NCI-H774 (cell line): ENCODE measurements at regions not wholly inside any gene's neighbourhood (a gene's known extent, or its start where the extent isn't known, plus 50 kb on each side); places are given as distances from the start of the nearest gene placed in this dataset.
"Not testable (repeated sequence)": the region's sequence is repeated elsewhere in the genome, so short reads cannot be mapped to it uniquely, and the experiment has no call there.

Experiments used
- DNase-seq: peaks from one replicate; lab custom pipeline; 2025; lab: John Stamatoyannopoulos, UW

GRCh38 chr5:60066502-60066901 is 173.0 kb upstream of the PDE4D start:
- DNase-seq, result no peak

- no peak for DNase-seq
Measured at GRCh38 chr5:60060389-60060788, 166.9 kb upstream of the PDE4D start.

GRCh38 chr5:60056191-60056590 is 162.7 kb upstream of the PDE4D start:
- DNase-seq, result no peak

- no peak for DNase-seq
Measured at GRCh38 chr5:60055168-60055567, 161.6 kb upstream of the PDE4D start.

GRCh38 chr5:60041996-60042664 is 148.6 kb upstream of the PDE4D start:
- DNase-seq, result peak; percentile 20

- DNase-seq, result not testable (repeated sequence)
Measured at GRCh38 chr5:60041508-60041907, 148.0 kb upstream of the PDE4D start.

GRCh38 chr5:60036192-60036938 is 142.8 kb upstream of the PDE4D start:
- peak; percentile 85 for DNase-seq

- no peak for DNase-seq
Measured at GRCh38 chr5:60026161-60026560, 132.6 kb upstream of the PDE4D start.

GRCh38 chr5:60024104-60024503 is 130.6 kb upstream of the PDE4D start:
- DNase-seq, result no peak

GRCh38 chr5:60023255-60023654 is 129.7 kb upstream of the PDE4D start:
- DNase-seq, result no peak

GRCh38 chr5:60020457-60020856 is 126.9 kb upstream of the PDE4D start:
- no peak for DNase-seq

- not testable (repeated sequence) for DNase-seq
Measured at GRCh38 chr5:60018960-60019359, 125.4 kb upstream of the PDE4D start.

- DNase-seq, result no peak
Measured at GRCh38 chr5:60018091-60018490, 124.6 kb upstream of the PDE4D start.

GRCh38 chr5:60014331-60014730 is 120.8 kb upstream of the PDE4D start:
- DNase-seq, result no peak

GRCh38 chr5:60010853-60011252 is 117.3 kb upstream of the PDE4D start:
- no peak for DNase-seq

GRCh38 chr5:60010328-60010727 is 116.8 kb upstream of the PDE4D start:
- no peak for DNase-seq

GRCh38 chr5:60007729-60008128 is 114.2 kb upstream of the PDE4D start:
- no peak for DNase-seq

GRCh38 chr5:59999056-59999455 is 105.5 kb upstream of the PDE4D start:
- DNase-seq, result no peak

- no peak for DNase-seq
Measured at GRCh38 chr5:59992206-59992605, 98.7 kb upstream of the PDE4D start.

- DNase-seq, result no peak
Measured at GRCh38 chr5:59988396-59988795, 94.9 kb upstream of the PDE4D start.

GRCh38 chr5:59976342-59976741 is 82.8 kb upstream of the PDE4D start:
- DNase-seq, result no peak

- no peak for DNase-seq
Measured at GRCh38 chr5:59972043-59972442, 78.5 kb upstream of the PDE4D start.

- no peak for DNase-seq
Measured at GRCh38 chr5:59959330-59959729, 65.8 kb upstream of the PDE4D start.
